ENCODE measurements at regions not wholly inside any gene's neighbourhood (a gene's known extent, or its start where the extent isn't known, plus 50 kb on each side); places are given as distances from the start of the nearest gene placed in this dataset.

- H3K27ac ChIP-seq (ENCODE audit: insufficient read depth, low read depth, low read length), result no peak overlapping the region
- no peak for DNase-seq (ENCODE audit: low read depth, low spot score)
- H3K4me2 ChIP-seq (ENCODE audit: insufficient read depth, low read length), result no peak overlapping the region
- no peaks in the 10 kb centered on the region for H3K36me3 ChIP-seq (ENCODE audit: control insufficient read depth in 2 of 2, extremely low read depth in 1 of 2, insufficient read depth in 2 of 2, low read length in 2 of 2)
- H2AFZ ChIP-seq (ENCODE audit: low read depth, low read length), result no peak overlapping the region
- no peak for FAIRE-seq
- peaks cover 54% of the 10 kb centered on the region for H3K4me1 ChIP-seq (ENCODE audit: control insufficient read depth, extremely low read depth, insufficient read depth, low read length)
- intact Hi-C loops (cut with micrococcal nuclease), result no loop called here
- POLR2A ChIA-PET, result interaction anchor here (1.0 kb wide), 1 partner anchor 8 kb away, joined by 3 read pairs; no protein-coding TSS in a partner anchor
- no peaks in the 10 kb centered on the region for H3K27me3 ChIP-seq (ENCODE audit: control insufficient read depth in 2 of 2, insufficient read depth in 2 of 2, low read length in 2 of 2)
- dilution Hi-C loops (cut with MboI; ENCODE audit: extremely low pct_ligation_motif_present, low sequenced_read_pairs), result loop anchor here (25.0 kb wide), 1 partner anchor 504 kb away; no protein-coding TSS in a partner anchor
- H3K4me3 ChIP-seq (replicated peaks in 1 of 3; ENCODE audit: insufficient read depth in 1 of 3, low read depth in 1 of 3, low read length in 3 of 3), result no peak overlapping the region
- H3K9me1 ChIP-seq (replicated peaks; ENCODE audit: control insufficient read depth, extremely low read depth, insufficient read depth, low read length), result no peaks in the 10 kb centered on the region
- TF ChIP-seq EZH2 (IDR thresholded peaks at IDR 0.05; ENCODE audit: borderline replicate concordance, low read depth, low read length, severe bottlenecking) (no peak), POLR2AphosphoS5 (IDR thresholded peaks at IDR 0.05; ENCODE audit: insufficient read depth, low read depth, low read length) (no peak), FOS (IDR thresholded peaks at IDR 0.05; ENCODE audit: borderline replicate concordance, insufficient read depth, low read length) (no peak), JUN (IDR thresholded peaks at IDR 0.05; ENCODE audit: borderline replicate concordance, insufficient read depth, insufficient read length, low read depth) (no peak), MYC (IDR thresholded peaks at IDR 0.05; ENCODE audit: low read depth, low read length) (no peak), GATA2 (IDR thresholded peaks at IDR 0.05; ENCODE audit: insufficient read depth, insufficient read length, low read depth, low read length) (no peak), MAX (IDR thresholded peaks at IDR 0.05; ENCODE audit: insufficient read depth, insufficient read length) (no peak), POLR2A (IDR thresholded peaks at IDR 0.05; ENCODE audit: low read depth, low read length) (no peak)
- TF ChIP-seq, protein P1, sequence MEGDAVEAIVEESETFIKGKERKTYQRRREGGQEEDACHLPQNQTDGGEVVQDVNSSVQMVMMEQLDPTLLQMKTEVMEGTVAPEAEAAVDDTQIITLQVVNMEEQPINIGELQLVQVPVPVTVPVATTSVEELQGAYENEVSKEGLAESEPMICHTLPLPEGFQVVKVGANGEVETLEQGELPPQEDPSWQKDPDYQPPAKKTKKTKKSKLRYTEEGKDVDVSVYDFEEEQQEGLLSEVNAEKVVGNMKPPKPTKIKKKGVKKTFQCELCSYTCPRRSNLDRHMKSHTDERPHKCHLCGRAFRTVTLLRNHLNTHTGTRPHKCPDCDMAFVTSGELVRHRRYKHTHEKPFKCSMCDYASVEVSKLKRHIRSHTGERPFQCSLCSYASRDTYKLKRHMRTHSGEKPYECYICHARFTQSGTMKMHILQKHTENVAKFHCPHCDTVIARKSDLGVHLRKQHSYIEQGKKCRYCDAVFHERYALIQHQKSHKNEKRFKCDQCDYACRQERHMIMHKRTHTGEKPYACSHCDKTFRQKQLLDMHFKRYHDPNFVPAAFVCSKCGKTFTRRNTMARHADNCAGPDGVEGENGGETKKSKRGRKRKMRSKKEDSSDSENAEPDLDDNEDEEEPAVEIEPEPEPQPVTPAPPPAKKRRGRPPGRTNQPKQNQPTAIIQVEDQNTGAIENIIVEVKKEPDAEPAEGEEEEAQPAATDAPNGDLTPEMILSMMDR (IDR thresholded peaks at IDR 0.05; ENCODE audit: extremely low read depth in 1 of 2, insufficient read depth in 1 of 2, low read depth in 1 of 2, low read length in 2 of 2), result no peak
- CTCF ChIA-PET, result interaction anchor here (1.6 to 6.6 kb wide), 4 partner anchors 9 to 959 kb away, joined by 4 to 47 read pairs (median 9); no protein-coding TSS in a partner anchor
- no peaks in the 10 kb centered on the region for H3K79me2 ChIP-seq (ENCODE audit: control insufficient read depth, insufficient read depth, low read length)
- no TSS peak for BruUV-seq (replicated peaks)
- no peaks in the 10 kb centered on the region for H4K20me1 ChIP-seq (replicated peaks; ENCODE audit: control insufficient read depth, extremely low read depth, insufficient read depth, low read length)
- H3K9me3 ChIP-seq (replicated peaks; ENCODE audit: control insufficient read depth, insufficient read depth, low read length), result no peaks in the 10 kb centered on the region
- no peak overlapping the region for H3K9ac ChIP-seq (replicated peaks; ENCODE audit: extremely low read depth, insufficient read depth, low read length)
Observed at GRCh38 chr12:43290836-43291235, 261.2 kb downstream of the ADAMTS20 start.

Data from endothelial cell of umbilical vein (primary cell).